CD1c-positive myeloid dendritic cell (primary cell): ENCODE measurements at regions not wholly inside any gene's neighbourhood (a gene's known extent, or its start where the extent isn't known, plus 50 kb on each side); places are given as distances from the start of the nearest gene placed in this dataset.
"Not testable (repeated sequence)": the region's sequence is repeated elsewhere in the genome, so short reads cannot be mapped to it uniquely, and the experiment has no call there.

Experiments
- DNase-seq: peaks from one replicate; pipeline ENCODE4 v3.0.0-alpha.2; 2016; ENCODE audit errors: extremely low spot score

DNA sequence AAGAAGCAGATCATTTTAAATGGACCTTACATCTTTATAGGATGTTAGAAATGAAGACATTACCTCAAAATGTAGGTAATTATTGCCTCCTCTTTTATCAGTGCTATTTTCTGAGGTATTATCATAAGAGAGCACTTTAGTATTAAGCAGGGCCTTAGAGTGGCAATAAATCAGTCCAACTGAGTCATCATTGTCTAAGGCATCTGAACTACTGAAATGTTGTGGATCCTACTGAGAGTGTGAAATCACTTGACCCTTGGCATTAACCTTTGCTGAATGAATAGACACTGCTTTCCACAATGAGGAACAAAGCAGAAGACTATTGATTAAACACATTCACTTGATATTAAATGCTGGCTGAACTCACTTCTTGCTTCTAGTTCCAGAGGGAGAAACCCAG is 224.6 kb upstream of the ARRDC3 start:
- no peak for DNase-seq

GRCh38 chr5:91599863-91600262 is 216.7 kb upstream of the ARRDC3 start:
- DNase-seq, result no peak

GRCh38 chr5:91598216-91598615 is 215.1 kb upstream of the ARRDC3 start:
- DNase-seq, result no peak

DNA sequence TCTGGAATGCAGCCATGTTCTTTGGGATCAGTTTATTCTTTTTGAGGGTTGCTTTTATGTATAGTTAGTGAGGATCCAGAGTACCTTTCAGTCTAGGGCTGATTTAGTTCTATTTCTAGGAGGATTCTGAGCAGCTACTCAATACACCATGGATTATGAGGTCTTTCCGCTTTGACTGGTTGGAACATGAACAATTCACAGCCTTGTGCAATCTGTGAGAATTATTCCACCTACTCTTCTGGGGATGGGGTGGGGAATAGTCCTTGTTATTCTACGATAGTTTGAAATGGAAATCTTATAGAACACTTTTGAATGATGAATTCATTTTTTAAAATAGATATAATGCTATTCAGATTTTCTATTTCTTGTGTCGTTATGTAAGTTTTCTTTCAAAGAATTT is 212.3 kb upstream of the ARRDC3 start:
- DNase-seq, result no peak

GRCh38 chr5:91591076-91591475 is 208.0 kb upstream of the ARRDC3 start:
- DNase-seq, result no peak

- DNase-seq, result no peak
Measured at GRCh38 chr5:91586232-91586631, 203.1 kb upstream of the ARRDC3 start.

DNA sequence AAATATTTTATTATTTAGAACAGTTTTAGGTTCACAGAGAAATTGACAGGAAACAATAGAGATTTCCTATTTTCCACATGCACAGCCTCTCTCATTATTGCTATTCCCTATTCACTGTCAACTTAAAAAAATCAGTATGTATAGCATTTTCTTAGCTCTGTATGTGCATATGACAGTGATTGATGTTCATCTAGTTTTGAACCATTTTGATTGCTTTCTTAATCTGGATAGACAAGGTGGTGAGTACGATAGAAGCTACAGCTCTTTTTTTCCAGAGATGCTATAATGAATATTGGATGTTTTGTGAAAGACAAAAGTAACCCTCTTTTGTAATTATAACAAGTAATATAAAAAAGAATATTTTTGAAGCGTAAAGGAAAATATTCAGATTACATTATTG is 201.2 kb upstream of the ARRDC3 start:
- DNase-seq, result no peak

GRCh38 chr5:91566012-91566411 is 182.9 kb upstream of the ARRDC3 start:
- not testable (repeated sequence) for DNase-seq

- no peak for DNase-seq
Measured at GRCh38 chr5:91562922-91563321, 179.8 kb upstream of the ARRDC3 start.

DNA sequence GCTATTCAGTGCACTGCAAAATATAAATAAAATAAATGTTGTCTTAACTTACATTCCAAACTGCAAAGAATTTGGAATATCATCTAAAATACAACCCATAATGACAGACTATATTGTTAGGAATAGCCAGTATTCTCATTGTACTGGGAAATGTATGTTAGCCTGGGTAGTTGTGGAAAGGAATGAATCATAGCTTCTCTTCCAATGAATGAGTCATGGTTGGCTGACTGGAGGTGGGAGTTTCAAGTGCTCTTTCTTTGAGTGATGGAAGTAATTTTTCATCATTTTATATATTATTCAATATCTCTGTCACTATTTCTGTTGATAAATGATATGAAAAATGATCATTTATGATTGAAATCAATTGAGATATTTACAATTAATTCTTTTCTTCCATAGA is 158.6 kb upstream of the ARRDC3 start:
- no peak for DNase-seq

GRCh38 chr5:91538179-91538578 is 155.1 kb upstream of the ARRDC3 start:
- no peak for DNase-seq

DNA sequence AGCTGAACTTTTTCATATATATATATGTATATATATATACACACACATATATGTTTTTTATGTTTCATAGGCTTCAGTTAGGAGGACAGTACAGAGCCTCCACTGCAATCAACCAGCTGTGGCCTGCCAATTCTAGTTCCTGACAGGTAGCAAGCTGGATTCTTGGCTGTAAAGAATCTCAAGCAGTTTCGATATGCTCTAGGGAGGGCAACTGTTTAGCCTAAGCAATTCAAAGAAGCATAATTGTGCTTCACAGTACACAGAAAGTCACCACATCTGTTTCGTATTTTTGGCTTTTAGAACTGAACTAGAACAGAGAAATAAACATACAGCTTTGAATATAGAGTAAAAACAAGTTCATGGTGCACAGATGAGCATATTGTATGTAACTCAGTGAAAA is 152.4 kb upstream of the ARRDC3 start:
- no peak for DNase-seq

GRCh38 chr5:91534332-91534731 is 151.2 kb upstream of the ARRDC3 start:
- DNase-seq, result no peak

GRCh38 chr5:91532779-91533178 is 149.7 kb upstream of the ARRDC3 start:
- no peak for DNase-seq

- DNase-seq, result no peak
Measured at GRCh38 chr5:91532281-91532680, 149.2 kb upstream of the ARRDC3 start.

DNA sequence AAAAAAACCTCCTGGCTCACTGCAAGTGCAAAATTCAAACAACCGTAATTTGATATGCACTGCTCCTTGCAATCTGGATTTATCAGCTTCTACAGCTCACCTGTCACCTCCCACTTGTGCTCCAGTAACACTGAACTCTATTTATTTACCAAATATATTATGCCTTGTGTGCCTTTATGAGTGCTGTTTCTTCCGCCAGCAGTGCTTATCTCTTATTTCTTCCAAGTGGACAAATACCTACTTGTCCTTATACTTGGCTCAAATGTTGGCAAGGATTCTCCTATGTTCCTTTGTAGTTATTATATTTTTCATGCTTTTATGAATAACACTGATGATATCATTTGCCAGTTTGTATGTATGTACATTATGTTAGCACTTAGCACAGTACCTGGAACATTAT is 145.7 kb upstream of the ARRDC3 start:
- DNase-seq, result no peak

GRCh38 chr5:91521785-91522184 is 138.7 kb upstream of the ARRDC3 start:
- DNase-seq, result no peak

- DNase-seq, result no peak
Measured at GRCh38 chr5:91521334-91521733, 138.2 kb upstream of the ARRDC3 start.

- no peak for DNase-seq
Measured at GRCh38 chr5:91514400-91514799, 131.3 kb upstream of the ARRDC3 start.

GRCh38 chr5:91503321-91503720 is 120.2 kb upstream of the ARRDC3 start:
- DNase-seq, result no peak

DNA sequence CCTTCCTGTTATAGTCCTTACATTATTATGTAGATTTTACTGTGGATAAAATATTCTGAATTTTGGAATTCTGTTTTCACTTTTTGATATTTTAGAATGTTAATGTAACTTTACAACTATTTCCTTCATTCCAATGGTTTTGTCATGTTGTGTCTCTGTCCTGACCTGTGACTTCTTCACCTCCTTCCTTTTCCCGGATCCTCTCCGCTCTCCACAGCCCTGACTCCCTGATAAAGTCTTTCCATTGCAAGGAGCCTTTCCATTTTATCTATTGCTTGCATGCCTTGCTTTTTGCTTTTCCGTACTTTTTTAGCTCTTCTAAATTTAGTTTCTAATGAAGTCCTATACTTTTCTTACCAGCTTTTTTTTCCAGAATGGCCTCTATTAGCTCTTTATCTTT is 117.6 kb upstream of the ARRDC3 start:
- no peak for DNase-seq

DNA sequence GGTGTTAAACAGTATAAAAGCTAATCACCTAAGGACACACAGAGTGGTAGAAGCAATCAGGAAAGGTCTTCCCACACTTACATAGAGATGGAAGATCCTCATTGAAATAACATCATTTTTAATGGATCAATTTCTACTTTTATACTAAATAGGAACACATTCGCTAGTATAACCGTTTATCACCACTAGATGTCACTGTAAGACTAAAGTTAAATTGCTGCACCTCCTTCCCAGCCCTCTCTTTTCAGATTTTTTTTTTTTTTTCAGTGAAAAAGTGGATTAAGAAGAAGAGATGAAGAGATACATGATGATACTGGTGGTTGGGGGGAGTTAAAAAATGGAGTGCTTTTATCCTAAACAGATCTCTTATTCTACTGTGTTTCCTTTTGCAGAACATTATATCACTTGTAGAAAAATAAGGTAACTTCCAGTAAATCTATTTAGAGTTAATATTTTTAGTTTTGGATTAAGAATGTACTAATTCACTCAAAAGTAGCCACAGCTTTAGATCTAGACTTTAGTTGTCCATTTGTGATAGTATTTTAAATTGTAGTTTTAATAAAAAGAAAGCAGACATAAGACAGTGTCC is 116.9 kb upstream of the ARRDC3 start:
- peak; percentile 55 for DNase-seq

DNA sequence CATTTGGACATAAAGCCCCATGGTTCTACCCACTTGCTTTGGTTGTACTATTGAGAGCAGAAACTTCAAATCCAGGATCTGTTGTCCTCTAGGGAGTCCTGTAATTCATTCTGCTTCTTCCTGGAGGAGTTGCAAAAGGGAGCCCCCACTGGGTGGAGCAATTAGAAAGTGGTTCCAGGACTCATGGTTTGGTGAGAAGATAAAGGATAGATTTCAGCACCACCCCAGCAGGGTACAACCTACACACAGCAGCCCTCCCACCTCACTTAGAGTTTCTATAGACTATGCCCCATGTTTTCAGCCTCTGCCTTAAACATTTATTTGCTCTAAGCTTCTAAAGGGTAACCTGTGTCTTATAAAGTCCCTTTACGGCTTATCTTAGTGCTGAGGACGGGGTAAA is 112.6 kb upstream of the ARRDC3 start:
- no peak for DNase-seq

DNA sequence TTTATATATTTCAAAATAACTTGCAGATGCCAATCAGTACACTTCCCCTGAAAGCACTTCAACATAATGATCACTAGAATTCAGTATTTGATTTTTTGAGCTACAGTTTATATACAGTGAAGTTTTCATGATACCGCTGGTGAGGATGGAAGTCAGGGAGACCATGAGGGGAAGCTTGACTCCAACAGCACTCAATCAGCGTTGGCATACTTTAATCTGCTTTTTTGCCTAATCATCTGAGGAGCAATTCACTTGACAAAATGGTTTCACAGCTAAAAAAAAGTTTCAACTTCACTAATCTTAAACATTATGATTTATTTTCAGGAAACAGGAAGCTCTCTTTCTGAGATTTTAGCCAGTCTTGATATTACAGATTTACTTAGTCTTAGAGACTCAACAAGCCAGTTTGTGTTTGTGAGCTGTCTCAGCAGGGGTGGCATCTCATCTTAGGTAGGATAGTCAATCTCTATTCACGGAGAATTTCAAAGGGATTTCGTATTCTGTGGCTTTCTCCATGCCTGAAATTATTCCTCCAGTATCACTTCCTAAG is 111.4 kb upstream of the ARRDC3 start:
- peak; percentile 5 for DNase-seq
